Fibroblast of villous mesenchyme (primary cell): ENCODE measurements at regions not wholly inside any gene's neighbourhood (a gene's known extent, or its start where the extent isn't known, plus 50 kb on each side); places are given as distances from the start of the nearest gene placed in this dataset.

Source experiments
- DNase-seq: peaks from one replicate; pipeline ENCODE4 v3.0.0-alpha.2; 2010; ENCODE audit warnings: low read depth
- H3K4me3 ChIP-seq: 2 replicates; pipeline ENCODE4 v1.5.1; 2011; ENCODE audit warnings: low read depth, mild to moderate bottlenecking, low read length
- CTCF ChIP-seq: IDR thresholded peaks from 2 replicates; pipeline ENCODE4 v1.5.1; 2012; ENCODE audit warnings: low read depth, mild to moderate bottlenecking, low read length; ENCODE audit not compliant: insufficient read depth

GRCh38 chr4:110754716-110755115, 131.8 kb upstream of the PITX2 start:
- DNase-seq, result peak; percentile 77
- no peak for TF ChIP-seq CTCF
- H3K4me3 ChIP-seq, result no peak overlapping the region

- no peak for DNase-seq
- TF ChIP-seq CTCF, result no peak
- no peak overlapping the region for H3K4me3 ChIP-seq
Observed at GRCh38 chr4:110769578-110769977, 146.7 kb upstream of the PITX2 start.

GRCh38 chr4:110770353-110770752, 147.5 kb upstream of the PITX2 start:
- H3K4me3 ChIP-seq, result no peak overlapping the region
- no peak for DNase-seq
- no peak for TF ChIP-seq CTCF

GRCh38 chr4:110778521-110778920, 155.6 kb upstream of the PITX2 start:
- no peak overlapping the region for H3K4me3 ChIP-seq
- no peak for TF ChIP-seq CTCF
- DNase-seq, result peak; percentile 62

GRCh38 chr4:110780538-110780937, 157.7 kb upstream of the PITX2 start:
- no peak for DNase-seq
- no peak for TF ChIP-seq CTCF
- H3K4me3 ChIP-seq, result no peak overlapping the region

- no peak overlapping the region for H3K4me3 ChIP-seq
- TF ChIP-seq CTCF, result no peak
- DNase-seq, result no peak
Observed at GRCh38 chr4:110781944-110782343, 159.1 kb upstream of the PITX2 start.

GRCh38 chr4:110787109-110787508, 164.2 kb upstream of the PITX2 start:
- H3K4me3 ChIP-seq, result no peak overlapping the region
- TF ChIP-seq CTCF, result no peak
- peak; percentile 13 for DNase-seq
